SIG-M5 treated with dmso at 0.1 percent for 504 hours (cell line): ENCODE measurements at regions not wholly inside any gene's neighbourhood (a gene's known extent, or its start where the extent isn't known, plus 50 kb on each side); places are given as distances from the start of the nearest gene placed in this dataset.

Experiments
- DNase-seq: peaks from one replicate; lab custom pipeline; 2025; ENCODE audit not compliant: unreplicated experiment; lab: John Stamatoyannopoulos, UW

DNA sequence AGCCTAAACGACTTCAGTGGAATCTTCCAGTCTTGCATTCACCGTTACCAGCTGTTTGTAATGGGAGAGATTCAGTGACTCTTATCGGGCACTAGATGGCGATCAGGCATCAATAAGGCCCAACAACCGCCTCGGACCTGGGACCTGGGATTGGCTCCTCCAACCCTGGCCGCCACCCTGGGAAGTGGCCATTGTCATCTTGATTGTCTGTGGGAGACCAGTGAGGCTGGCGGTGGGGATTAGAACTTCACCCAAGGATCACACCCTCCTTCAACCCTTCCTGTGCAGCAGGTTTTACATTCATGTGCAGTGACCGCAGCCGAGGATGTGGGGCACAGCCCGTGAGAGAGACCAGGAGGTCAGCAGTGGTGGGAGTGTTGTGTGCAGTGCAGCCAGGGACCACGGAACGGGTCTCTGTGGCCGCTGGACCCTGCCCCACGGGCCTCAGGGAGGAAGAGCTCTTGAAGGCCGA is 85.3 kb downstream of the SPP2 start:
- peak; percentile 40 for DNase-seq

DNA sequence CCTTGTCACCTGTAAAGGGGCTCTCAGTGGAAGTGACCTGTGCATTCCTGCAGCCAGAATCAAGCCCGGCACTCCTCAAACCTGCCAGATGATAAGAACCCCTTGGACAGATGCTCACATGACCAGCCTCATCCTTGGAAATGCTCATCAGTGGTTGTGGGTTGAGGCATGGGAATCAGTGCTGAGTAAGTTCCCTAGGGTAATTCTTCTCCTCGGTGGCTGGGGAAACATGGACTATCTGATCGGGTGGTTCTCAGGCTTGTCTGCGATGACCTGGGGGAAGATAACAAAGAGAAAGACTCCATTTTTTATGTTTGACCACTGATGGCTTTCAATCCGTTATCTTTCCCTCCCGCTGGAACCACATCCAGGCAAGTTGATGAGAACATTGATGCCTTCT is 84.0 kb downstream of the SPP2 start:
- no peak for DNase-seq

DNA sequence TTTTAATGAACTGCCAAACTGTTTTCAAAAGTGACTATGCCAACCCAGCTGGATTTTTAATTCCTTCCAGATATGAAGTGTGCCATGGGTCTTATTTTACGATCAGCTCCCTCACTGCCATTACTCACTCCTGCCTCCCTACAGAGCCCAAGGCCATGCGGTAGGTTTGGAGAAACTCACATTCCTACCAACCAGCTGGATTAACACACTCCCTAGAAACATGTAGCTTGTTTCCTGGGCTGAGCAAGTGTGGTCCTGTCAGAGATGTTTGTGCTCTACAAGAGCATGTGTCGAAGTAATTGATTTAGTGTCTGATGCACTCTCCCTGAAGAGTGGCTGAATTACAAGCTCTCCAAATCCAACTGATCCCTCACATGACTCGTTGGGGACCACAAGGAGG is 82.5 kb downstream of the SPP2 start:
- no peak for DNase-seq

DNA sequence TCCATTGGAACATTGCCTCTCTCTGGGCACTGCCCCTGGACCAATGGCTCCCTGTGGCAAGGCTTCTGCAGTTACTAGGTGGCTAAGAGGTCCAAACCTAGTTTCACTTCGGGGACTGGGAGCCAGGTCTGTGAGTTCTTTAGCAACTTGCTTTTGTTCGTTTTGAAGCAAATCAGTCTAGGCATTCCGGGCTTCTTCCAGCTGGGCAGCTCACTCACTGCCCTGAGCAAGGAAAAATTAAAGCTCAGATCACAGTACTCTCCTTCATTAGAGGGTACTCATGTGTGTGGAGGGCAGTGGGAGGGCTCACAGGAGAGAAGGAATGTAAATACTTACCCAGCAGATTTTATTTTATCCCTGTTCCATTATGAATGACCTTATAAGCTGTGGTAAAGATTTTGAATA is 80.3 kb downstream of the SPP2 start:
- DNase-seq: no peak

- DNase-seq: no peak
These were observed 78.1 kb downstream of the SPP2 start for GRCh38 chr2:234128606-234129005.
